ENCODE measurements at regions not wholly inside any gene's neighbourhood (a gene's known extent, or its start where the extent isn't known, plus 50 kb on each side); places are given as distances from the start of the nearest gene placed in this dataset.
A peak's percentile ranks its signal among the peaks of the same experiment; 100 is the strongest.
"Not testable (repeated sequence)": the region's sequence is repeated elsewhere in the genome, so short reads cannot be mapped to it uniquely, and the experiment has no call there.

GRCh38 chr6:147674099-147674498 lies 165.6 kb downstream of the SAMD5 start:
- DNase-seq = no peak

- no peak for DNase-seq
Observed at GRCh38 chr6:147674794-147675193, 166.3 kb downstream of the SAMD5 start.

DNA sequence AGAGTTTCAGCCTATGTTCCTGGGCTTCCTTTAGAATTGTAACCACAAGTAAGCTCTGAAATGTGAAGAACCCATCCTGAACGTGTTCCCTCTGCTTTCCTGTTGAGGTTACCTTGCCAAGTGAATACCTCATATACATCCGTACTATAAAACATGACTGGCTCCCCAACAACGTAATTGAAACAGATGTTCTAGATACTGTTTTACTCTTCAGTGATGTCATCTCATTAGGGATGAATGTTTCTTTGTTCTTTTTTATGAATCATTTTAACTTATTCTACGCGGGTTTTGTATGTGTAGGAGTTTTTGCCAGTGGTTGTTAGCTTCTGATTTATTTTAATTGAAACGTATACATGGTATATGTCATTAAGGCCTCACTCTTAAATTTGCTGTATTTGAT lies 166.8 kb downstream of the SAMD5 start:
- no peak for DNase-seq

DNA sequence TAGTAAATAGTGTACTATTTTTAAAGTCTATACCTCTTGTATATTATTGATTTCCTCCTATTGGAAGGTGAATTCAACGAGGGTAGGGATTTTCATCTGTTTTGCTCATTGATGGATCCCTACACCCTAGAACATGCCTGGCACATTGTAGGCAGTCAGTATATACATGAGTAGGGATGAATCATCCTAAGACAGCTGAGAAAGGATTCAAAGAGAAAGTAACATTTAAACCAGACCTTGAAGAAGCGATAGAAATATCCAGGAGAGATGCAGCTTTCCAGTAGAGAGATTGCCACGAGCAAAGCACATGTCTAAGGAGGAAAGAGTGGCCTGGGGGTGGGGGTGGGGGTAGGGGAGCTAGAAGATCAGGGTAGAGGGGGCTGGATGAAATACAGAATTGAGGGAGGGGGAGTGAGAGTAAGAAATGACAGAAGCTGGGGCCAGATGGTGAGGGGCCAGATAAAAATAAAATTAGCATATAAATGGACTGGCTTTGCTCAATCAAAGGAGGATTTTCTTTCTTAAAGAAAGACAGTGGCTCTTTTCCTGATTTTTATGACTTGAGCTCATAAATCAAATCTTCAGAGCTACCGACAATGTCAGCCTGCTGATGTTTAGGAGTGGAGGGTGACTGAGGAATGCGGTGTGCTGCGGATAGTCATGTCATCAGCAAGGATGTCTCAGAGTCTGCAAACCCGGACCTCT lies 168.2 kb downstream of the SAMD5 start:
- DNase-seq = no peak

- no peak for DNase-seq
Observed at GRCh38 chr6:147677647-147678046, 169.2 kb downstream of the SAMD5 start.

- no peak for DNase-seq
Observed at GRCh38 chr6:147678253-147678652, 169.8 kb downstream of the SAMD5 start.

DNA sequence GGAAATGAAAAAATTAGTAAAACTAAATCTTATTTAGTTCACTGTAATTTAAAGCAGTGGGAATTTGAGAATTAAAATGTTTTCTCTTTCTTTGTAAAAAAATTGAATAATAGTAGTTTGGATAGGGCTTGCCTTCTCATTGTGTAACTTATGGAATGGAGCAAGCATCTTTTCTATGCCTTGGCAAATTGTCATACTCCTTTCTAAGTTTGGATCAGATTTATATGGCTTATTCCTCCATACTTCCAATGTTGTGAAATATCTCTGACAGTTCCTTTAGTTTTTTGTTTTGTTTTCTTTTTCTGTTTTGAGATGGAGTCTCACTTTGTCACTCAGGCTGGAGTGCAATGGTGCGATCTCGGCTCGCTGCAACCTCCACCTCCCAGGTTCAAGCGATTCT lies 176.4 kb downstream of the SAMD5 start:
- DNase-seq = no peak

DNA sequence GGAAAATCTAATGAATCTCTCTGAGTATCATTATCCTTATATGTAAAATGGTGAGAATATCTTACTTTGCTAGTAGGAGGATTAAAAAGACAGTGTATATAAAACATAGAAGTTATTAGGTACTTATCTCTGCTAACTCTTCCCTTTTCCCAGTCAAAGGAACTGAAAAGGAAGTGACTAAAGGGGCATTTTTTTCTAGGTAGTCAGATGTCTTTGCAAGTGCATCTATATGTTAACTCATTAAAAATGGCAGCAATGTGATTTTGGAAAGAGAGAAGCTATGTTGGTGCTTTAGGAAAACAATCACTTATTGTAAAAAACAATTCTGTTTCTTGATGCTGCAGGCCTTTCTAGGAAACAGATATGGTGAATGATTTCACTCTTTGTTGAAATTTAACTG lies 180.9 kb downstream of the SAMD5 start:
- no peak for DNase-seq

GRCh38 chr6:147691446-147691845 lies 183.0 kb downstream of the SAMD5 start:
- no peak for DNase-seq

DNA sequence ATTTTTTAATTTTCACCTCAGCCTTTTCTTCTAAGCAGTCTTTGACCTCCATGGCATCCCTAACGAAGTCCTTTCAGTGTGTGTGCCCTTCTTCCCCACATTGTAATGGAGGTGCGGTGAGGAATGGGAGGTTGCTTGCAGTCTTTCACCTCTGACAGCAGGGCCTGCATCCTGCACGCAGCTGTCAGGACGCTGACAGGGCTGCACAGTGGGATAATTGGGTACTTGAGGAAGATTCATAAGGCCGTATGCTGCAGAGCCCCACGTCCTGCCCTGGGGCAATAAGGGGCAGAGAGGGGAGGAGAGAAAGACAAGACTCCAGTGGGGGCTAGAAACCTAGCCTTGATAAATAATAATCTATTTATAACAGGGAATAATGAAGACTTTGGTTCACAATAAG lies 184.7 kb downstream of the SAMD5 start:
- DNase-seq = no peak

GRCh38 chr6:147694556-147694955 lies 186.1 kb downstream of the SAMD5 start:
- DNase-seq = not testable (repeated sequence)

DNA sequence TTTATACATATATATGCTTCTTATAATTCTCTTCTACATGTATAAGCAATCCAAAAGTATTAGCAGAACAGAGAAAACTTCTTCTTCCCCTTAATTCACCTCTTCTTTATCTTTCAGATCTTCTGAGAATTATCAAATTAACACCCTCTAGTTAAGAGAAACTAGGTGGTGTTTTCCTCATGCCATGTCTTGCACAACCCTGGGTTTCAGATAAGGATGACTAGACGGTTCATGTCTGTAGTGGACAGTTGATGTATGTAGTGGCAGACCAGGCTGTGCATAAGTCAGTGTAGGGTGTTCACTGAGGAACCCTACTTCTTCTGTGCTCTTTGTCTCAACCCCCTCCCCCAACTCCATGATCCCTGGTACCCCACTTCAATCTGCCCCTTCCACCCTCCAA lies 187.3 kb downstream of the SAMD5 start:
- no peak for DNase-seq

- DNase-seq = no peak
Observed at GRCh38 chr6:147699140-147699539, 190.7 kb downstream of the SAMD5 start.

DNA sequence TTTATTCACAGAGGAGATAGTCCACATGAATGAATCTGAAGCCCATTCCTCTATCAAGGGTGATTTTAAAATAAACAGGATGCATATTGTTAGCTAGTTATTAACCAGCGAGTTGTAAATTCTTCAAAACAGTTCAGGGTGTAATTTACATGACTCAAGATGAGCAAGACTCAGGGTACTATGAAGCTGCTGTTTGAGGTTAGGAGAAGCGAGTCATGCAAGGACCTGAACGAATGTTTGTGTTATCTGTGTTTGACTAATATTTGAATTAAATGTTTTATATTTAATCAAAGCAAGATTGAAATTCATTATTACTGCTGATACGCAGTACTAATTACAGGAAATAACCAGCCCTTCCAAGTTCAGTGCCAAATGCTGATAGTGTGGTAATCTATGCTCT lies 191.1 kb downstream of the SAMD5 start:
- DNase-seq = no peak

- no peak for DNase-seq
Observed at GRCh38 chr6:147700436-147701209, 192.1 kb downstream of the SAMD5 start.

- no peak for DNase-seq
Observed at GRCh38 chr6:147704691-147705090, 196.2 kb downstream of the SAMD5 start.

DNA sequence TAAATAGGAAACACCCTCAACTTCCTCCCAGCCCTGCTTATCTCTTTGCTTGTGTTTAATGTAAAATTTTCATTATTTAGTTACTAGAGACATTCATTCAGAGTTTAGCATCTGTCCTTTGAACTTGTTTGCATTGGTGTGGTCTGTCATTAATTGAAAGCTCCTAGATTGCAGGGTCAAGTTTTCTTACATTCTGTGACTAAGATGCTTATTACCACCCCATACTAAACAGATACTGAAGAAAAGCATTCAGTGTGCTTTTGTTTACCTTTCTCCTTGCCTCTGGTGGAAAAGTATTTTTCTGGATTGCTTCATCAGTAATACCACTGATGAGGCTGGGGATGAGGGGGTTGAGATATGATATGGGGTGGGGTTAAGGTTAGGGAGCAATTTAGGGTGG lies 199.0 kb downstream of the SAMD5 start:
- DNase-seq = no peak

GRCh38 chr6:147708170-147708569 lies 199.7 kb downstream of the SAMD5 start:
- DNase-seq = no peak

DNA sequence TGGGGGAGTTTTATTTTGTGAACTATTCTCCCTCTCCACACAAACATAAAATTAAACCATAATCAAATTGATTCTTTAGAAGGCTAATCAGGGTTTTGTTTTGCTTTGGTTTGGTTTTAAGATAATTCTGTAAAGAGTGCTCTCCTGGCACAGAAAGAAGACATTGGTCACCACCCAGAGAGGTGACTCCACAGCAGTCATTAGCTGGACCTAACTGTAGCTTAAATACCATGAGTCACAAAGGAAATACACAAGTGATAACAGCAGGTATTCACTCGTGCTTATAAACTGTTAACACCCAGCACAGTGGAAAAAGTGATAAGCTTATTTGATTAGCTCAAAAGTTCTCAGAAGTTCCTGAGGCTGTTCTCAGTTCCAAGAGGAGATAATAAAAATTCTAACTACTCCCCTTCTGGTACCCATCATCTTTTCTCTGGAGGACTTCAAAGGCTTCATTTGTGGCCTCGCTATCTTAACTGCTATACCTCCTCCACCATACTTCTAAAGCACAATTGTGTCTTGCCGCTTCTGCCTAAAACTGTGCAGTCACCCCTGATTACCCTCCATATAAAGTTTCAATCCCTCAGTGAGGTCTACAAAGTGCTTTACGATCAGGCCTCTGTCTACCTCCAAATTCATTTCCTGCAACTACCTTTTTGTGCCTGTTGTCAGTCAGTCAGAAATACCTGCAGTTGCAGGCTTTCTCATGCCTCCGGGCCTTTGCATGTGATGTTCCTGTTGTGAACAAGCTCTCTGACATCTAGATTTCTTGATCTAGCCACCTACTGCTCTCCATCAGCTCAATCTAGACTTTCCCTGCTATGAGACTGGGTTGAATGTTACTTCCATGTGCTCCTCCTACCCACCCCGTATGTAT lies 201.1 kb downstream of the SAMD5 start:
- no peak for DNase-seq

DNA sequence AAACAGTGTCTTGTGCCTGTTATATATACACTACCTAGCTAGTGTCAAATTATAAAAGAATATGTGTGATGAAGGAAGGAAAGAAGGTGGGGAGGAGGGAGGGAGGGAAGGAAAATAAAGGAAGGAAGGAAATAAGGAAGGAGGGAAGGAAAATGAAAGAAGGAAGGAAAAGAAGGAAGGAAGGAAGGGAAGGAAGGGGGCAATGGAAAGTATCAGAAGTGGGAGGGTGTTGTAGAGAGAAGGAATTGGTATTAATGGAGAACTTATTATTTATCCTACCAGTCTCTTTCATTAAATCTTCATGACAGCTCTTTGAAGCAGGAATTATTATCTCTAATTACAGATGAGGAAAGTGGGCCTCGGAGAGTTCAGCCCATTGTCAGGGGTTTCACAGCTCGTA lies 202.4 kb downstream of the SAMD5 start:
- DNase-seq = no peak

DNA sequence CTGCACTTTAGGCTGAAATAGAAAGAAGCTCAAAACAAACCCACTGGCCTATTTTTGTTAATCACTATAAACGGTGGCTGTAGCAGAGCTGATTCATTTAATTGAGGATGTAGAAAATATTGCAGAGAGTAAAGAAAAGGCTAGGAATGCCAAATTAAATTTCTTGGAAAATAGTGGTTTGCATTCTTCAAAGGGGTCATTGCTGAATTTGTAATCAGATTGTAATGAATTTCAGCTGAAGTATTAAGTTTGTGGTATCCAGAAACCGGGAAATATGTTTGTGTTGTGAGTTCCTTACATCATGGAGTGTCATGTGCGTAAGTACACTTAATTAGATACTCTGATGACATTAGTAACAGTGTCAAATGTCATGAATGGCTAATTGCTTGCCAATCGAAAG lies 203.0 kb downstream of the SAMD5 start:
- DNase-seq = no peak

- no peak for DNase-seq
Observed at GRCh38 chr6:147712841-147713240, 204.4 kb downstream of the SAMD5 start.

- peak in 2 of 14 donors; percentile 1 to 3 for DNase-seq
Observed at GRCh38 chr6:147715035-147715434, 206.5 kb downstream of the SAMD5 start.

Data from C1 segment of cervical spinal cord (tissue), 14 donors.